ENCODE measurements at regions not wholly inside any gene's neighbourhood (a gene's known extent, or its start where the extent isn't known, plus 50 kb on each side); places are given as distances from the start of the nearest gene placed in this dataset.

- TF ChIP-seq FOXS1 (CRISPR knock-in tag; IDR thresholded peaks at IDR 0.05) (no peak), CHD2 (IDR thresholded peaks at IDR 0.05; ENCODE audit: low read length, partially characterized antibody) (no peak), FOSB (CRISPR knock-in tag; IDR thresholded peaks at IDR 0.05) (no peak), BHLHE40 (IDR thresholded peaks at IDR 0.05; ENCODE audit: low read depth, low read length) (no peak), RNF2 (IDR thresholded peaks at IDR 0.05; ENCODE audit: borderline replicate concordance, low read depth) (no peak)
- TF ChIP-seq, protein P1, sequence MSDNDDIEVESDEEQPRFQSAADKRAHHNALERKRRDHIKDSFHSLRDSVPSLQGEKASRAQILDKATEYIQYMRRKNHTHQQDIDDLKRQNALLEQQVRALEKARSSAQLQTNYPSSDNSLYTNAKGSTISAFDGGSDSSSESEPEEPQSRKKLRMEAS (IDR thresholded peaks at IDR 0.05) = no peak
- H3K4me3 ChIP-seq = no peak overlapping the region
- DNase-seq (ENCODE audit: low read depth in 1 of 2, low spot score in 1 of 2) (no peak), ATAC-seq (no peak), FAIRE-seq (no peak)
- H3K27ac ChIP-seq = no peak overlapping the region
- ChIA-PET POLR2A (no interaction called here), CTCF (no interaction called here)
- 49% methylated on average over 4 of the region's 4 CpGs for WGBS (ENCODE audit: missing lambda C conversion rate)
- H3K4me1 ChIP-seq = no peaks in the 10 kb centered on the region
- no peak overlapping the region for H3K4me2 ChIP-seq
- H3K9me3 ChIP-seq = no peaks in the 10 kb centered on the region
Observed at GRCh38 chr12:107857191-107857590, 82.7 kb downstream of the ASCL4 start.

DNA sequence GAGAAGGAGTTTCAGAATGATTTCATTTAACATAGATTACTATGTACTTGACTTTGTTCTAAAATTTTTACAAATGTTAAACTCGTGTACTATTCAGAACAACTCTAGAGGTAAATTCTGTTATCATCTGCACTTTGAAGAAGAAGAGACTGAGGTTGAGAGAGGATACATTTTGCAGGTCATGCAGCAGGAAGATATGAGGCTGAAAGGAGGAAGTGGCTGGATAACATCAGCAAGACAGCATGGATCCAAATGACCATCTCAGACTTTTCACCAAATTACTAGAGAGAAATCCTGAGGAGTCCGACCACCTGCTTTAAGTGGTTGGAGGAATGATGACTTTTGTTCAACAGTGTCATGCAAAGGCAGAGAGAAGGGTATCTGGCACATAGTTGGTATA lies 84.9 kb downstream of the ASCL4 start:
- Histone ChIP-seq H3K27ac (no peak overlapping the region), H3K4me1 (no peaks in the 10 kb centered on the region), H3K4me3 (no peak overlapping the region), H3K9me3 (no peaks in the 10 kb centered on the region), H3K4me2 (no peak overlapping the region)
- WGBS (ENCODE audit: missing lambda C conversion rate) = 1% methylated on average over 2 of the region's 2 CpGs
- FAIRE-seq = no peak
- POLR2A ChIA-PET = no interaction called here
- CTCF ChIA-PET = no interaction called here
- DNase-seq (ENCODE audit: low read depth in 1 of 2, low spot score in 1 of 2) = no peak
- TF ChIP-seq SMC3 (IDR thresholded peaks at IDR 0.05) (no peak), POLR2A (IDR thresholded peaks at IDR 0.05; ENCODE audit: low read length) (no peak), BHLHE40 (IDR thresholded peaks at IDR 0.05; ENCODE audit: low read depth, low read length) (no peak), HOXB13 (CRISPR knock-in tag; IDR thresholded peaks at IDR 0.05; ENCODE audit: low read depth) (no peak), HOXA7 (CRISPR knock-in tag; IDR thresholded peaks at IDR 0.05) (no peak), ZSCAN20 (CRISPR knock-in tag; IDR thresholded peaks at IDR 0.05) (no peak), RFX5 (IDR thresholded peaks at IDR 0.05) (no peak), CEBPB (IDR thresholded peaks at IDR 0.05) (no peak), CBX8 (IDR thresholded peaks at IDR 0.05) (no peak), GATA3 (IDR thresholded peaks at IDR 0.05; ENCODE audit: borderline replicate concordance) (no peak), EHF (CRISPR knock-in tag; IDR thresholded peaks at IDR 0.05) (no peak), NR3C1 (IDR thresholded peaks at IDR 0.05) (no peak), MAFK (IDR thresholded peaks at IDR 0.05; ENCODE audit: partially characterized antibody) (no peak), FOSL2 (IDR thresholded peaks at IDR 0.05) (no peak), FOSL2 (CRISPR knock-in tag; IDR thresholded peaks at IDR 0.05) (no peak), NFE2L2 (conservative IDR thresholded peaks at IDR 0.05; ENCODE audit: low read length) (no peak), USF2 (IDR thresholded peaks at IDR 0.05) (no peak), POLR2AphosphoS2 (conservative IDR thresholded peaks at IDR 0.05; ENCODE audit: low read length) (no peak)
- TF ChIP-seq, protein P2, sequence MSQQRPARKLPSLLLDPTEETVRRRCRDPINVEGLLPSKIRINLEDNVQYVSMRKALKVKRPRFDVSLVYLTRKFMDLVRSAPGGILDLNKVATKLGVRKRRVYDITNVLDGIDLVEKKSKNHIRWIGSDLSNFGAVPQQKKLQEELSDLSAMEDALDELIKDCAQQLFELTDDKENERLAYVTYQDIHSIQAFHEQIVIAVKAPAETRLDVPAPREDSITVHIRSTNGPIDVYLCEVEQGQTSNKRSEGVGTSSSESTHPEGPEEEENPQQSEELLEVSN (IDR thresholded peaks at IDR 0.05; ENCODE audit: borderline replicate concordance, low read depth) = no peak
- TF ChIP-seq, protein P3, sequence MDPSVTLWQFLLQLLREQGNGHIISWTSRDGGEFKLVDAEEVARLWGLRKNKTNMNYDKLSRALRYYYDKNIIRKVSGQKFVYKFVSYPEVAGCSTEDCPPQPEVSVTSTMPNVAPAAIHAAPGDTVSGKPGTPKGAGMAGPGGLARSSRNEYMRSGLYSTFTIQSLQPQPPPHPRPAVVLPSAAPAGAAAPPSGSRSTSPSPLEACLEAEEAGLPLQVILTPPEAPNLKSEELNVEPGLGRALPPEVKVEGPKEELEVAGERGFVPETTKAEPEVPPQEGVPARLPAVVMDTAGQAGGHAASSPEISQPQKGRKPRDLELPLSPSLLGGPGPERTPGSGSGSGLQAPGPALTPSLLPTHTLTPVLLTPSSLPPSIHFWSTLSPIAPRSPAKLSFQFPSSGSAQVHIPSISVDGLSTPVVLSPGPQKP (IDR thresholded peaks at IDR 0.05; ENCODE audit: low read depth, low read length) = no peak
- no peak for ATAC-seq

- Histone ChIP-seq H3K4me3 (no peak overlapping the region), H3K27ac (no peak overlapping the region), H3K4me2 (no peak overlapping the region), H3K9me3 (no peaks in the 10 kb centered on the region; the same call in 2 of the 3 replicates), H3K4me1 (no peaks in the 10 kb centered on the region)
- CTCF ChIA-PET = interaction anchor here (1.1 kb wide), 1 partner anchor 20 kb away, joined by 3 read pairs; no protein-coding TSS in a partner anchor
- WGBS (ENCODE audit: missing lambda C conversion rate) = 64% methylated on average over 24 of the region's 33 CpGs
- no peak for DNase-seq (ENCODE audit: low read depth in 1 of 2, low spot score in 1 of 2)
- POLR2A ChIA-PET = no interaction called here
- no peak for FAIRE-seq
- ATAC-seq = no peak
- TF ChIP-seq SMC3 (IDR thresholded peaks at IDR 0.05) (no peak), EHMT2 (IDR thresholded peaks at IDR 0.05; ENCODE audit: low read depth) (no peak), RFX5 (IDR thresholded peaks at IDR 0.05) (no peak), MAZ (IDR thresholded peaks at IDR 0.05; ENCODE audit: borderline replicate concordance, low read depth, low read length) (no peak), FOSL2 (IDR thresholded peaks at IDR 0.05) (no peak), FOSL2 (CRISPR knock-in tag; IDR thresholded peaks at IDR 0.05) (no peak), HOXB13 (CRISPR knock-in tag; IDR thresholded peaks at IDR 0.05; ENCODE audit: low read depth) (no peak), FOXS1 (CRISPR knock-in tag; IDR thresholded peaks at IDR 0.05) (no peak), HMGXB4 (CRISPR knock-in tag; IDR thresholded peaks at IDR 0.05; ENCODE audit: borderline replicate concordance) (no peak), CEBPB (IDR thresholded peaks at IDR 0.05) (no peak), BCL3 (IDR thresholded peaks at IDR 0.05) (no peak), POLR2AphosphoS2 (conservative IDR thresholded peaks at IDR 0.05; ENCODE audit: low read length) (no peak), USF2 (IDR thresholded peaks at IDR 0.05) (no peak), EP300 (IDR thresholded peaks at IDR 0.05) (no peak), GATA3 (IDR thresholded peaks at IDR 0.05; ENCODE audit: borderline replicate concordance) (no peak)
Observed at GRCh38 chr12:107864235-107864634, 89.7 kb downstream of the ASCL4 start.

Data from A549 (cell line).